ENCODE measurements at regions not wholly inside any gene's neighbourhood (a gene's known extent, or its start where the extent isn't known, plus 50 kb on each side); places are given as distances from the start of the nearest gene placed in this dataset.

DNA sequence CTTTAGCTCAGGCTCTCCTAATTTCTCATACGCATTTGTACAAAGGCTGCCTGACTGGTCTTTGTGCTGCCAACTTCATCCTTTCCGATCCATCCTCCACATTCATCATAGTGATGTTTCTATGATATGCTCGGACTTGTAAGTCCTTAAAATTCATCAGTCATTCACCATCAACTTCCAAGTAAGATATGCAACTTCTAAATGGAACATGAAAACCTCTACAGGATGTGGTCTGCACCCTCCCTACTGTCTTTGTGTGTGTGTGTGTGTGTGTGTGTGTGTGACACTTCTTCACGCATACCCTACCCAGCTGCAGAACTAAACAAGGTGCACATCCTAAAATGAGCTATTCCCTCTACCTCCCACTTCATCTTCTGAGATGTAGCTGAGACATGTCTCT is 397.9 kb upstream of the NR5A2 start:
- no peak overlapping the region for H3K4me3 ChIP-seq (ENCODE audit: low read depth, low read length)
- TF ChIP-seq, protein P1, sequence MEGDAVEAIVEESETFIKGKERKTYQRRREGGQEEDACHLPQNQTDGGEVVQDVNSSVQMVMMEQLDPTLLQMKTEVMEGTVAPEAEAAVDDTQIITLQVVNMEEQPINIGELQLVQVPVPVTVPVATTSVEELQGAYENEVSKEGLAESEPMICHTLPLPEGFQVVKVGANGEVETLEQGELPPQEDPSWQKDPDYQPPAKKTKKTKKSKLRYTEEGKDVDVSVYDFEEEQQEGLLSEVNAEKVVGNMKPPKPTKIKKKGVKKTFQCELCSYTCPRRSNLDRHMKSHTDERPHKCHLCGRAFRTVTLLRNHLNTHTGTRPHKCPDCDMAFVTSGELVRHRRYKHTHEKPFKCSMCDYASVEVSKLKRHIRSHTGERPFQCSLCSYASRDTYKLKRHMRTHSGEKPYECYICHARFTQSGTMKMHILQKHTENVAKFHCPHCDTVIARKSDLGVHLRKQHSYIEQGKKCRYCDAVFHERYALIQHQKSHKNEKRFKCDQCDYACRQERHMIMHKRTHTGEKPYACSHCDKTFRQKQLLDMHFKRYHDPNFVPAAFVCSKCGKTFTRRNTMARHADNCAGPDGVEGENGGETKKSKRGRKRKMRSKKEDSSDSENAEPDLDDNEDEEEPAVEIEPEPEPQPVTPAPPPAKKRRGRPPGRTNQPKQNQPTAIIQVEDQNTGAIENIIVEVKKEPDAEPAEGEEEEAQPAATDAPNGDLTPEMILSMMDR (IDR thresholded peaks at IDR 0.05; ENCODE audit: low read depth, low read length, missing control alignments), result no peak
- in situ Hi-C loops (cut with HindIII; ENCODE audit: low sequenced_read_pairs), result no loop called here
- no peak for DNase-seq (ENCODE audit: low read depth)

GRCh38 chr1:199639453-199639852 is 388.1 kb upstream of the NR5A2 start:
- in situ Hi-C loops (cut with HindIII; ENCODE audit: low sequenced_read_pairs), result no loop called here
- TF ChIP-seq, protein P1 (IDR thresholded peaks at IDR 0.05; ENCODE audit: low read depth, low read length, missing control alignments), result no peak
- DNase-seq (ENCODE audit: low read depth), result no peak
- H3K4me3 ChIP-seq (ENCODE audit: low read depth, low read length), result no peak overlapping the region

DNA sequence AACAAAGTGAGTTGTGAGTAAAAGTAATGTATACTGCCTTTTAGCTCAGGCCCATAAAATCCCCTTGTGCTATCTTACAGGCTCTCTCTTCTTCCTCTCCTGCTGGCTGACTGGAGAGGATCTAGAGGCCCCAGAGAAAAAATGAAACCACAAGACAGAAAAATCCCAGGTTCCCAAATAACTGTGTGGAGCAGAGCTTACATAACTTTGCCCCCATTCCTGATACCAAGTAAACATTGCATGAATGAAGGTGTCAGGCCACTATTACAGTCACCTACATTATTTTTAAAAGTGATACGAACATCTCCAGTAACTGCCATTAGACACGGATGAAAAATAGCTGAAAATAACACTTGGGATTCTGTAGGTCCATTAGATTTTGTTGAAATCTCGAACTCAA is 386.0 kb upstream of the NR5A2 start:
- no peak overlapping the region for H3K4me3 ChIP-seq (ENCODE audit: low read depth, low read length)
- TF ChIP-seq, protein P1 (IDR thresholded peaks at IDR 0.05; ENCODE audit: low read depth, low read length, missing control alignments), result no peak
- in situ Hi-C loops (cut with HindIII; ENCODE audit: low sequenced_read_pairs), result no loop called here
- no peak for DNase-seq (ENCODE audit: low read depth)

- no peak overlapping the region for H3K4me3 ChIP-seq (ENCODE audit: low read depth, low read length)
- no peak for DNase-seq (ENCODE audit: low read depth)
- TF ChIP-seq, protein P1 (IDR thresholded peaks at IDR 0.05; ENCODE audit: low read depth, low read length, missing control alignments), result no peak
- in situ Hi-C loops (cut with HindIII; ENCODE audit: low sequenced_read_pairs), result no loop called here
These were observed 382.6 kb upstream of the NR5A2 start for GRCh38 chr1:199644912-199645311.

- peak; percentile 2 for DNase-seq (ENCODE audit: low read depth)
- no peak overlapping the region for H3K4me3 ChIP-seq (ENCODE audit: low read depth, low read length)
- in situ Hi-C loops (cut with HindIII; ENCODE audit: low sequenced_read_pairs), result no loop called here
- TF ChIP-seq, protein P1 (IDR thresholded peaks at IDR 0.05; ENCODE audit: low read depth, low read length, missing control alignments), result no peak
These were observed 380.7 kb upstream of the NR5A2 start for GRCh38 chr1:199646761-199647160.

GRCh38 chr1:199657449-199657848 is 370.1 kb upstream of the NR5A2 start:
- H3K4me3 ChIP-seq (ENCODE audit: low read depth, low read length), result no peak overlapping the region
- no peak for DNase-seq (ENCODE audit: low read depth)
- in situ Hi-C loops (cut with HindIII; ENCODE audit: low sequenced_read_pairs), result no loop called here
- TF ChIP-seq, protein P1 (IDR thresholded peaks at IDR 0.05; ENCODE audit: low read depth, low read length, missing control alignments), result no peak

DNA sequence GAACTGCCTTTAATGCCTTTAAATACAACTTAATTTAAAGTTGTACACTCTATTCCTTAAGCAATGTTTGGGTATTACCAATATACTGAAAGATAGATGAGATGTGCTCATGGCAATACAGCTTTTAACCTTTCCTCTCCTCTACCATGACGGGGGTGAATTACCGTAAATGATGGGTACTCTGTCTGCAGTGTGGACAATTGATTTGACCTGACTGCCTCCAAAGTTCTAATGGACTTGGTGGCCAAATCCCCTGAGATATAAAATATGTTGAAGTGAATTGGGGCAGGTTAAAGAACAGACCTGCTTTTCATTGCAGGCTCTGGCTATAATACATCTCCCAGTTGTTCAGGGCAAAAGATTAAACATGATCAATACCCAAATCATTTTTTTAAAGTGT is 367.4 kb upstream of the NR5A2 start:
- H3K4me3 ChIP-seq (ENCODE audit: low read depth, low read length), result no peak overlapping the region
- no peak for DNase-seq (ENCODE audit: low read depth)
- in situ Hi-C loops (cut with HindIII; ENCODE audit: low sequenced_read_pairs), result no loop called here
- TF ChIP-seq, protein P1 (IDR thresholded peaks at IDR 0.05; ENCODE audit: low read depth, low read length, missing control alignments), result no peak
